ENCODE measurements at regions not wholly inside any gene's neighbourhood (a gene's known extent, or its start where the extent isn't known, plus 50 kb on each side); places are given as distances from the start of the nearest gene placed in this dataset.

GRCh38 chr14:98708555-98708954 lies 563.4 kb downstream of the BCL11B start:
- no peak overlapping the region for H2AFZ ChIP-seq (ENCODE audit: low read length)
- no peak overlapping the region for H3K4me2 ChIP-seq (ENCODE audit: low read depth, low read length)
- CTCF ChIA-PET (ENCODE audit: low intra/inter-chr PET ratio, low total read pairs) = no interaction called here
- no peak overlapping the region for H3K9ac ChIP-seq (ENCODE audit: insufficient read depth, low read depth, low read length)
- no peaks in the 10 kb centered on the region for H3K4me1 ChIP-seq (ENCODE audit: insufficient read depth, low read length)
- no peaks in the 10 kb centered on the region for H3K79me2 ChIP-seq (ENCODE audit: insufficient read depth, low read length)
- in situ Hi-C loops (cut with HindIII; ENCODE audit: extremely low pct_ligation_motif_present, low pct_unique_long_range_greater_than_20kb) = no loop called here
- no peak for ATAC-seq
- H3K4me3 ChIP-seq (replicated peaks in 1 of 3; ENCODE audit: insufficient read depth in 1 of 3, low read depth in 2 of 3, low read length in 3 of 3) = no peak overlapping the region
- no peaks in the 10 kb centered on the region for H3K36me3 ChIP-seq (replicated peaks in 1 of 2; ENCODE audit: control insufficient read depth in 1 of 2, insufficient read depth in 2 of 2, low read length in 2 of 2)
- no peak for DNase-seq (ENCODE audit: low spot score)
- BruUV-seq (replicated peaks) = no TSS peak
- intact Hi-C loops (cut with micrococcal nuclease; ENCODE audit: unreplicated experiment) = no loop called here
- H4K20me1 ChIP-seq (ENCODE audit: insufficient read depth, low read length) = no peaks in the 10 kb centered on the region
- POLR2A ChIA-PET = no interaction called here
- FAIRE-seq = no peak
- no peak overlapping the region for H3K27ac ChIP-seq (ENCODE audit: extremely low read length, insufficient read depth, low read length)
- H3K9me3 ChIP-seq (ENCODE audit: low read length) = peaks cover under 1% of the 10 kb centered on the region; the same call in 1 of the 2 replicates
- TF ChIP-seq ZNF616 (CRISPR knock-in tag; IDR thresholded peaks at IDR 0.05; ENCODE audit: low read depth) = no peak
- TF ChIP-seq ZNF782 (CRISPR knock-in tag; IDR thresholded peaks at IDR 0.05; ENCODE audit: borderline replicate concordance) = no peak
- H3K27me3 ChIP-seq (ENCODE audit: control insufficient read depth in 1 of 2, insufficient read depth in 2 of 2, low read length in 2 of 2) = no peaks in the 10 kb centered on the region

GRCh38 chr14:98711453-98711852 lies 560.5 kb downstream of the BCL11B start:
- Histone ChIP-seq H3K9me3 (ENCODE audit: low read length) (no peaks in the 10 kb centered on the region), H4K20me1 (ENCODE audit: insufficient read depth, low read length) (no peaks in the 10 kb centered on the region), H3K4me1 (ENCODE audit: insufficient read depth, low read length) (no peaks in the 10 kb centered on the region), H2AFZ (ENCODE audit: low read length) (no peak overlapping the region), H3K9ac (ENCODE audit: insufficient read depth, low read depth, low read length) (no peak overlapping the region), H3K27me3 (ENCODE audit: control insufficient read depth in 1 of 2, insufficient read depth in 2 of 2, low read length in 2 of 2) (no peaks in the 10 kb centered on the region), H3K4me2 (ENCODE audit: low read depth, low read length) (no peak overlapping the region), H3K79me2 (ENCODE audit: insufficient read depth, low read length) (no peaks in the 10 kb centered on the region), H3K27ac (ENCODE audit: extremely low read length, insufficient read depth, low read length) (no peak overlapping the region), H3K36me3 (replicated peaks in 1 of 2; ENCODE audit: control insufficient read depth in 1 of 2, insufficient read depth in 2 of 2, low read length in 2 of 2) (no peaks in the 10 kb centered on the region), H3K4me3 (replicated peaks in 1 of 3; ENCODE audit: insufficient read depth in 1 of 3, low read depth in 2 of 3, low read length in 3 of 3) (no peak overlapping the region)
- CTCF ChIA-PET (ENCODE audit: low intra/inter-chr PET ratio, low total read pairs) = no interaction called here
- no TSS peak for BruUV-seq (replicated peaks)
- DNase-seq (ENCODE audit: low spot score) (no peak), ATAC-seq (no peak), FAIRE-seq (no peak)
- POLR2A ChIA-PET = no interaction called here
- intact Hi-C loops (cut with micrococcal nuclease; ENCODE audit: unreplicated experiment) = no loop called here
- in situ Hi-C loops (cut with HindIII; ENCODE audit: extremely low pct_ligation_motif_present, low pct_unique_long_range_greater_than_20kb) = no loop called here
- 13% methylated on average over 1 of the region's 2 CpGs for WGBS (ENCODE audit: low lambda C conversion rate)
- TF ChIP-seq DMAP1 (CRISPR knock-in tag; IDR thresholded peaks at IDR 0.05) = no peak
- no peak for TF ChIP-seq MXD1 (CRISPR knock-in tag; IDR thresholded peaks at IDR 0.05)
- TF ChIP-seq ZSCAN29 (CRISPR knock-in tag; conservative IDR thresholded peaks at IDR 0.05) = no peak
- no peak for TF ChIP-seq TBX2 (CRISPR knock-in tag; IDR thresholded peaks at IDR 0.05; ENCODE audit: borderline replicate concordance)
- no peak for TF ChIP-seq ZHX2 (IDR thresholded peaks at IDR 0.05; ENCODE audit: low read depth)
- TF ChIP-seq ZHX2 (CRISPR knock-in tag; IDR thresholded peaks at IDR 0.05; ENCODE audit: borderline replicate concordance) = no peak
- no peak for TF ChIP-seq ZNF513 (CRISPR knock-in tag; conservative IDR thresholded peaks at IDR 0.05)
- TF ChIP-seq KDM5A (IDR thresholded peaks at IDR 0.05; ENCODE audit: borderline replicate concordance, low read length) = no peak
- no peak for TF ChIP-seq CERS6 (CRISPR knock-in tag; IDR thresholded peaks at IDR 0.05)

Data from HepG2 (cell line).